ENCODE measurements at regions not wholly inside any gene's neighbourhood (a gene's known extent, or its start where the extent isn't known, plus 50 kb on each side); places are given as distances from the start of the nearest gene placed in this dataset.
A peak's percentile ranks its signal among the peaks of the same experiment; 100 is the strongest.

DNA sequence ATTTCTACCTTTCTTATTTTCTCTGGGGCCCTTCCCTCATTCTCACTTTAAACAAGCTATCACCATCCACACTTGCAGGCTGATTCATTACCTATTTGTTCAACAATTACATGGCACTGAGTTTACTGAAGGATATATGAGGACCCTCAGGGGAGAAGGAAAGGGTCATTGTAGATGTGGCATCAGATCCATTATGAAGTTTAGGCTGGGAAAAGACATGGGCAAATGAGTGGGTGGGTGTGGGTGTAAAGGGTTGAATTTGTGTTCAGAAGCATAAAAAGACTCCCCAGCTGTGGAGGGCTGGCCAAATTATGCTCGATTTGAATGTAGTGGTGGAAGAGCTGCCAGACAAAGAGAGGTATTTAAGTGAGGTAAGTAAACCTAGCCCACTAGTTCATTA is 55.9 kb upstream of the MTAP start:
- no peak for DNase-seq (ENCODE audit: extremely low read depth, low read depth)

DNA sequence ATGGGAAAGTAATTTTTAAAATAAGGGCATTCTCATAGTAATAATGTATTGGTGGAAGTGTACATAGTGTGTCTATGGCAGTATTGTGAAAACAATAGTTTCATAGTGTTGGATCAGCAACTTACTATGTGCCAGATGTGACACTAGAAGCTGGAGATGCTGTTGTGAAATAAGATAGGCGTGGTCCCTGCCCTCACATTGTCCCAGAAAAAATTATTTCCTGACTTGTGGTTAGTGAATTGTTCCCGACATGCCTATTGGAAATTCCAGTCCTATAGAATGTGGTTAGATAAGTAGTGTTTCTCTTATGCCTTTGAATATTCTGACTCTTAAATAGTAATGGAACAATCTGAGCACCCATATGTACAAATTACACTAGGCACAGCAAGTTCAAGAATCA is 55.3 kb upstream of the MTAP start:
- DNase-seq (ENCODE audit: extremely low read depth, low read depth): peak; percentile 5

- no peak for DNase-seq (ENCODE audit: extremely low read depth, low read depth)
Measured at GRCh38 chr9:21750021-21750735, 52.3 kb upstream of the MTAP start.

- DNase-seq (ENCODE audit: extremely low read depth, low read depth): no peak
Measured at GRCh38 chr9:21751998-21752397, 50.4 kb upstream of the MTAP start.

Small RNA genes lying in the stretch of these regions (small RNA-seq; reads per million reads assigned to genes)
- 0 to 0.06 reads per million in 2 experiments for gene RN7SL151P

All from NCI-H460 (cell line).